Caco-2 (cell line): ENCODE measurements at regions not wholly inside any gene's neighbourhood (a gene's known extent, or its start where the extent isn't known, plus 50 kb on each side); places are given as distances from the start of the nearest gene placed in this dataset.

Source experiments
- BruUV-seq: library from RNA; stranded (reverse); fragments of 400-500 nt; replicated peaks from 2 replicates; lab custom pipeline; 2021; lab: Mats Ljungman, UMichigan
- CTCF ChIA-PET: fragments of 300-600 bp; sonication (Branson Sonifier 250); formaldehyde crosslinking; loops from one replicate; lab custom pipeline; 2022; ENCODE audit warnings: antibody characterized with exemption; lab: Charles Lee
- POLR2A ChIA-PET: fragments of 300-600 bp; sonication (Branson Sonifier 250); formaldehyde crosslinking; loops from one replicate; lab custom pipeline; 2022; ENCODE audit warnings: antibody characterized with exemption; lab: Charles Lee
- DNase-seq, 2 experiments: peaks; one replicate each; pipeline versions ENCODE4 v3.0.0 to v3.0.0-alpha.2; 2020 to 2022
- H3K27me3 ChIP-seq: replicated peaks from 2 replicates; pipeline ENCODE4 v1.6.0; 2011; ENCODE audit warnings: low read length; ENCODE audit not compliant: control insufficient read depth, insufficient read depth
- H3K36me3 ChIP-seq: 2 replicates; pipeline ENCODE4 v1.5.1; 2011; ENCODE audit warnings: low read length; ENCODE audit not compliant: control insufficient read depth, insufficient read depth
- H3K4me1 ChIP-seq: fragments of 250-450 bp; sonication (Bioruptor Pico); 2 replicates; pipeline ENCODE4 v1.5.1; 2020; ENCODE audit warnings: mild to moderate bottlenecking
- H3K4me3 ChIP-seq: 2 replicates; pipeline ENCODE4 v1.5.1; 2011; ENCODE audit warnings: low read depth, mild to moderate bottlenecking, control low read depth, low read length
- H3K9me3 ChIP-seq: fragments of 250-450 bp; sonication (Bioruptor Pico); 2 replicates; pipeline ENCODE4 v1.5.1; 2020; ENCODE audit warnings: mild to moderate bottlenecking, moderate library complexity
- H3K27ac Mint-ChIP-seq: one replicate; pipeline ENCODE4 v1.8.0; 2022; ENCODE audit warnings: mixed read lengths; ENCODE audit not compliant: unreplicated experiment
- H3K27me3 Mint-ChIP-seq: one replicate; pipeline ENCODE4 v1.8.0; 2022; ENCODE audit warnings: mixed read lengths; ENCODE audit not compliant: insufficient read depth, unreplicated experiment
- H3K36me3 Mint-ChIP-seq: one replicate; pipeline ENCODE4 v1.8.0; 2022; ENCODE audit warnings: mild to moderate bottlenecking, mixed read lengths; ENCODE audit not compliant: insufficient read depth, unreplicated experiment
- H3K4me1 Mint-ChIP-seq: one replicate; pipeline ENCODE4 v1.8.0; 2022; ENCODE audit warnings: low read depth, mixed read lengths; ENCODE audit not compliant: unreplicated experiment
- H3K4me3 Mint-ChIP-seq: one replicate; pipeline ENCODE4 v1.8.0; 2022; ENCODE audit warnings: mild to moderate bottlenecking, moderate library complexity, mixed read lengths; ENCODE audit not compliant: unreplicated experiment
- H3K9me3 Mint-ChIP-seq: one replicate; pipeline ENCODE4 v1.8.0; 2022; ENCODE audit warnings: mixed read lengths; ENCODE audit not compliant: unreplicated experiment
- intact Hi-C: fragments of 100-400 bp; cut with micrococcal nuclease; formaldehyde crosslinking; loops from one replicate; pipeline ENCODE4 v1.10.0; 2022; ENCODE audit not compliant: unreplicated experiment
- TF ChIP-seq, protein P1 (sequence below), 2 experiments: fragments of 200-600 bp in 1 of 2; IDR thresholded peaks; 1 replicate in 1 of 2; 2 replicates in 1 of 2; pipeline versions ENCODE4 v1.5.1 to v1.8.0; 2011 to 2022; ENCODE audit warnings: antibody characterized with exemption in 1 of 2, control low read depth in 1 of 2, inconsistent platforms in 1 of 2, low read depth in 1 of 2, low read length in 1 of 2, mild to moderate bottlenecking in 1 of 2, moderate library complexity in 1 of 2; ENCODE audit not compliant: insufficient read depth in 1 of 2, severe bottlenecking in 1 of 2, unreplicated experiment in 1 of 2

GRCh38 chr2:220969348-220969747 lies 602.8 kb downstream of the EPHA4 start:
- no peak overlapping the region for H3K4me3 ChIP-seq
- intact Hi-C loops, result no loop called here
- H3K27me3 ChIP-seq, result no peaks in the 10 kb centered on the region; the same call in 1 of the 2 replicates
- no peaks in the 10 kb centered on the region for H3K27me3 Mint-ChIP-seq
- H3K9me3 Mint-ChIP-seq, result peaks cover 13% of the 10 kb centered on the region
- H3K27ac Mint-ChIP-seq, result no peak overlapping the region
- H3K36me3 Mint-ChIP-seq, result no peaks in the 10 kb centered on the region
- ChIA-PET CTCF (no interaction called here), POLR2A (no interaction called here)
- H3K9me3 ChIP-seq, result no peaks in the 10 kb centered on the region
- no peak overlapping the region for H3K4me3 Mint-ChIP-seq
- H3K4me1 ChIP-seq, result no peaks in the 10 kb centered on the region
- BruUV-seq, result no TSS peak
- peaks cover 7% of the 10 kb centered on the region for H3K4me1 Mint-ChIP-seq
- no peaks in the 10 kb centered on the region for H3K36me3 ChIP-seq
- TF ChIP-seq, protein P1, sequence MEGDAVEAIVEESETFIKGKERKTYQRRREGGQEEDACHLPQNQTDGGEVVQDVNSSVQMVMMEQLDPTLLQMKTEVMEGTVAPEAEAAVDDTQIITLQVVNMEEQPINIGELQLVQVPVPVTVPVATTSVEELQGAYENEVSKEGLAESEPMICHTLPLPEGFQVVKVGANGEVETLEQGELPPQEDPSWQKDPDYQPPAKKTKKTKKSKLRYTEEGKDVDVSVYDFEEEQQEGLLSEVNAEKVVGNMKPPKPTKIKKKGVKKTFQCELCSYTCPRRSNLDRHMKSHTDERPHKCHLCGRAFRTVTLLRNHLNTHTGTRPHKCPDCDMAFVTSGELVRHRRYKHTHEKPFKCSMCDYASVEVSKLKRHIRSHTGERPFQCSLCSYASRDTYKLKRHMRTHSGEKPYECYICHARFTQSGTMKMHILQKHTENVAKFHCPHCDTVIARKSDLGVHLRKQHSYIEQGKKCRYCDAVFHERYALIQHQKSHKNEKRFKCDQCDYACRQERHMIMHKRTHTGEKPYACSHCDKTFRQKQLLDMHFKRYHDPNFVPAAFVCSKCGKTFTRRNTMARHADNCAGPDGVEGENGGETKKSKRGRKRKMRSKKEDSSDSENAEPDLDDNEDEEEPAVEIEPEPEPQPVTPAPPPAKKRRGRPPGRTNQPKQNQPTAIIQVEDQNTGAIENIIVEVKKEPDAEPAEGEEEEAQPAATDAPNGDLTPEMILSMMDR (IDR thresholded peaks at IDR 0.05; ENCODE audit: insufficient read depth in 1 of 2, low read depth in 1 of 2, low read length in 1 of 2, severe bottlenecking in 1 of 2, unreplicated experiment in 1 of 2), result no peak
- no peak for DNase-seq

GRCh38 chr2:220980966-220981675 lies 591.0 kb downstream of the EPHA4 start:
- no peaks in the 10 kb centered on the region for H3K4me1 Mint-ChIP-seq
- H3K4me1 ChIP-seq, result no peaks in the 10 kb centered on the region
- intact Hi-C loops, result no loop called here
- no peak overlapping the region for H3K4me3 ChIP-seq
- no peaks in the 10 kb centered on the region for H3K36me3 ChIP-seq
- no TSS peak for BruUV-seq
- POLR2A ChIA-PET, result no interaction called here
- peaks cover 29% of the 10 kb centered on the region for H3K27me3 Mint-ChIP-seq
- no peaks in the 10 kb centered on the region for H3K9me3 ChIP-seq
- H3K4me3 Mint-ChIP-seq, result no peak overlapping the region
- CTCF ChIA-PET, result no interaction called here
- 0 out of 2 replicates have a peak, but pooled peaks cover 2% of the 10 kb centered on the region for H3K27me3 ChIP-seq
- DNase-seq, result no peak
- no peaks in the 10 kb centered on the region for H3K9me3 Mint-ChIP-seq
- no peak overlapping the region for H3K27ac Mint-ChIP-seq
- TF ChIP-seq, protein P1 (IDR thresholded peaks at IDR 0.05; ENCODE audit: insufficient read depth in 1 of 2, low read depth in 1 of 2, low read length in 1 of 2, severe bottlenecking in 1 of 2, unreplicated experiment in 1 of 2), result no peak
- H3K36me3 Mint-ChIP-seq, result no peaks in the 10 kb centered on the region

- H3K9me3 ChIP-seq, result no peaks in the 10 kb centered on the region
- no TSS peak for BruUV-seq
- Mint-ChIP-seq H3K4me3 (no peak overlapping the region), H3K9me3 (no peaks in the 10 kb centered on the region), H3K27ac (no peak overlapping the region), H3K27me3 (peaks cover 28% of the 10 kb centered on the region), H3K36me3 (no peaks in the 10 kb centered on the region), H3K4me1 (no peaks in the 10 kb centered on the region)
- no peak for DNase-seq
- intact Hi-C loops, result no loop called here
- ChIA-PET CTCF (no interaction called here), POLR2A (no interaction called here)
- no peaks in the 10 kb centered on the region for H3K4me1 ChIP-seq
- 0 out of 2 replicates have a peak, but pooled peaks cover 2% of the 10 kb centered on the region for H3K27me3 ChIP-seq
- H3K4me3 ChIP-seq, result no peak overlapping the region
- H3K36me3 ChIP-seq, result no peaks in the 10 kb centered on the region
- TF ChIP-seq, protein P1 (IDR thresholded peaks at IDR 0.05; ENCODE audit: insufficient read depth in 1 of 2, low read depth in 1 of 2, low read length in 1 of 2, severe bottlenecking in 1 of 2, unreplicated experiment in 1 of 2), result no peak
These were observed 590.2 kb downstream of the EPHA4 start for GRCh38 chr2:220981926-220982325.
